ENCODE measurements at regions not wholly inside any gene's neighbourhood (a gene's known extent, or its start where the extent isn't known, plus 50 kb on each side); places are given as distances from the start of the nearest gene placed in this dataset.
"Not testable (repeated sequence)": the region's sequence is repeated elsewhere in the genome, so short reads cannot be mapped to it uniquely, and the experiment has no call there.

GRCh38 chr3:189375532-189375931, 203.8 kb downstream of the TPRG1 start:
- FAIRE-seq (no peak), DNase-seq (ENCODE audit: insufficient read length, low spot score) (no peak)
- TF ChIP-seq POU2F2 (IDR thresholded peaks at IDR 0.05; ENCODE audit: low read depth, low read length) (no peak), SPI1 (IDR thresholded peaks at IDR 0.05; ENCODE audit: low read depth, low read length) (no peak), POLR2AphosphoS5 (IDR thresholded peaks at IDR 0.05; ENCODE audit: low read depth, low read length) (no peak), PAX5 (IDR thresholded peaks at IDR 0.05; ENCODE audit: insufficient read depth, low read length, severe bottlenecking) (no peak), TAF1 (IDR thresholded peaks at IDR 0.05; ENCODE audit: low read depth, low read length) (no peak), POLR2A (IDR thresholded peaks at IDR 0.05; ENCODE audit: low read depth, low read length) (no peak)

- FAIRE-seq: no peak
- TF ChIP-seq POU2F2 (IDR thresholded peaks at IDR 0.05; ENCODE audit: low read depth, low read length): no peak
- no peak for TF ChIP-seq SPI1 (IDR thresholded peaks at IDR 0.05; ENCODE audit: low read depth, low read length)
- no peak for TF ChIP-seq TAF1 (IDR thresholded peaks at IDR 0.05; ENCODE audit: low read depth, low read length)
- TF ChIP-seq POLR2AphosphoS5 (IDR thresholded peaks at IDR 0.05; ENCODE audit: low read depth, low read length): no peak
- no peak for TF ChIP-seq PAX5 (IDR thresholded peaks at IDR 0.05; ENCODE audit: insufficient read depth, low read length, severe bottlenecking)
- no peak for TF ChIP-seq POLR2A (IDR thresholded peaks at IDR 0.05; ENCODE audit: low read depth, low read length)
- no peak for DNase-seq (ENCODE audit: insufficient read length, low spot score)
These were observed 211.9 kb downstream of the TPRG1 start for GRCh38 chr3:189383630-189384029.

GRCh38 chr3:189385880-189386279, 214.1 kb downstream of the TPRG1 start:
- DNase-seq (ENCODE audit: insufficient read length, low spot score); FAIRE-seq: not testable (repeated sequence)

GRCh38 chr3:189386739-189387138, 215.0 kb downstream of the TPRG1 start:
- FAIRE-seq (no peak), DNase-seq (ENCODE audit: insufficient read length, low spot score) (no peak)
- no peak for TF ChIP-seq POLR2A (IDR thresholded peaks at IDR 0.05; ENCODE audit: low read depth, low read length)
- no peak for TF ChIP-seq POU2F2 (IDR thresholded peaks at IDR 0.05; ENCODE audit: low read depth, low read length)
- TF ChIP-seq POLR2AphosphoS5 (IDR thresholded peaks at IDR 0.05; ENCODE audit: low read depth, low read length): no peak
- no peak for TF ChIP-seq SPI1 (IDR thresholded peaks at IDR 0.05; ENCODE audit: low read depth, low read length)
- no peak for TF ChIP-seq PAX5 (IDR thresholded peaks at IDR 0.05; ENCODE audit: insufficient read depth, low read length, severe bottlenecking)
- TF ChIP-seq TAF1 (IDR thresholded peaks at IDR 0.05; ENCODE audit: low read depth, low read length): no peak

GRCh38 chr3:189389346-189389745, 217.6 kb downstream of the TPRG1 start:
- TF ChIP-seq POLR2A (IDR thresholded peaks at IDR 0.05; ENCODE audit: low read depth, low read length): no peak
- no peak for TF ChIP-seq SPI1 (IDR thresholded peaks at IDR 0.05; ENCODE audit: low read depth, low read length)
- no peak for TF ChIP-seq TAF1 (IDR thresholded peaks at IDR 0.05; ENCODE audit: low read depth, low read length)
- TF ChIP-seq POU2F2 (IDR thresholded peaks at IDR 0.05; ENCODE audit: low read depth, low read length): no peak
- no peak for TF ChIP-seq POLR2AphosphoS5 (IDR thresholded peaks at IDR 0.05; ENCODE audit: low read depth, low read length)
- no peak for TF ChIP-seq PAX5 (IDR thresholded peaks at IDR 0.05; ENCODE audit: insufficient read depth, low read length, severe bottlenecking)
- peak; percentile 54 for FAIRE-seq
- no peak for DNase-seq (ENCODE audit: insufficient read length, low spot score)

- peak; percentile 51 for FAIRE-seq
- TF ChIP-seq POLR2AphosphoS5 (IDR thresholded peaks at IDR 0.05; ENCODE audit: low read depth, low read length): no peak
- no peak for TF ChIP-seq TAF1 (IDR thresholded peaks at IDR 0.05; ENCODE audit: low read depth, low read length)
- no peak for TF ChIP-seq POU2F2 (IDR thresholded peaks at IDR 0.05; ENCODE audit: low read depth, low read length)
- no peak for TF ChIP-seq POLR2A (IDR thresholded peaks at IDR 0.05; ENCODE audit: low read depth, low read length)
- TF ChIP-seq SPI1 (IDR thresholded peaks at IDR 0.05; ENCODE audit: low read depth, low read length): no peak
- TF ChIP-seq PAX5 (IDR thresholded peaks at IDR 0.05; ENCODE audit: insufficient read depth, low read length, severe bottlenecking): no peak
- no peak for DNase-seq (ENCODE audit: insufficient read length, low spot score)
These were observed 221.8 kb downstream of the TPRG1 start for GRCh38 chr3:189393598-189393997.

- FAIRE-seq: peak; percentile 58
- TF ChIP-seq PAX5 (IDR thresholded peaks at IDR 0.05; ENCODE audit: insufficient read depth, low read length, severe bottlenecking): no peak
- TF ChIP-seq TAF1 (IDR thresholded peaks at IDR 0.05; ENCODE audit: low read depth, low read length): no peak
- no peak for TF ChIP-seq POU2F2 (IDR thresholded peaks at IDR 0.05; ENCODE audit: low read depth, low read length)
- TF ChIP-seq POLR2AphosphoS5 (IDR thresholded peaks at IDR 0.05; ENCODE audit: low read depth, low read length): no peak
- TF ChIP-seq SPI1 (IDR thresholded peaks at IDR 0.05; ENCODE audit: low read depth, low read length): peak; percentile 61
- no peak for TF ChIP-seq POLR2A (IDR thresholded peaks at IDR 0.05; ENCODE audit: low read depth, low read length)
- no peak for DNase-seq (ENCODE audit: insufficient read length, low spot score)
These were observed 222.9 kb downstream of the TPRG1 start for GRCh38 chr3:189394599-189395121.

- DNase-seq (ENCODE audit: insufficient read length, low spot score) (no peak), FAIRE-seq (no peak)
- TF ChIP-seq SPI1 (IDR thresholded peaks at IDR 0.05; ENCODE audit: low read depth, low read length): no peak
- no peak for TF ChIP-seq POLR2AphosphoS5 (IDR thresholded peaks at IDR 0.05; ENCODE audit: low read depth, low read length)
- no peak for TF ChIP-seq POLR2A (IDR thresholded peaks at IDR 0.05; ENCODE audit: low read depth, low read length)
- TF ChIP-seq POU2F2 (IDR thresholded peaks at IDR 0.05; ENCODE audit: low read depth, low read length): no peak
These were observed 224.1 kb downstream of the TPRG1 start for GRCh38 chr3:189395825-189396224.

- FAIRE-seq: no peak
- TF ChIP-seq POLR2AphosphoS5 (IDR thresholded peaks at IDR 0.05; ENCODE audit: low read depth, low read length): no peak
- TF ChIP-seq POU2F2 (IDR thresholded peaks at IDR 0.05; ENCODE audit: low read depth, low read length): no peak
- no peak for TF ChIP-seq PAX5 (IDR thresholded peaks at IDR 0.05; ENCODE audit: insufficient read depth, low read length, severe bottlenecking)
- no peak for TF ChIP-seq POLR2A (IDR thresholded peaks at IDR 0.05; ENCODE audit: low read depth, low read length)
- no peak for TF ChIP-seq SPI1 (IDR thresholded peaks at IDR 0.05; ENCODE audit: low read depth, low read length)
- TF ChIP-seq TAF1 (IDR thresholded peaks at IDR 0.05; ENCODE audit: low read depth, low read length): no peak
- no peak for DNase-seq (ENCODE audit: insufficient read length, low spot score)
These were observed 226.9 kb downstream of the TPRG1 start for GRCh38 chr3:189398656-189399055.

GRCh38 chr3:189401196-189401595, 229.4 kb downstream of the TPRG1 start:
- TF ChIP-seq TAF1 (IDR thresholded peaks at IDR 0.05; ENCODE audit: low read depth, low read length): no peak
- TF ChIP-seq SPI1 (IDR thresholded peaks at IDR 0.05; ENCODE audit: low read depth, low read length): no peak
- no peak for TF ChIP-seq POLR2A (IDR thresholded peaks at IDR 0.05; ENCODE audit: low read depth, low read length)
- TF ChIP-seq POU2F2 (IDR thresholded peaks at IDR 0.05; ENCODE audit: low read depth, low read length): no peak
- TF ChIP-seq PAX5 (IDR thresholded peaks at IDR 0.05; ENCODE audit: insufficient read depth, low read length, severe bottlenecking): no peak
- TF ChIP-seq POLR2AphosphoS5 (IDR thresholded peaks at IDR 0.05; ENCODE audit: low read depth, low read length): no peak
- FAIRE-seq (no peak), DNase-seq (ENCODE audit: insufficient read length, low spot score) (no peak)
